ENCODE measurements at regions not wholly inside any gene's neighbourhood (a gene's known extent, or its start where the extent isn't known, plus 50 kb on each side); places are given as distances from the start of the nearest gene placed in this dataset.

GRCh38 chr18:40532046-40532445 is 1423.0 kb upstream of the PIK3C3 start:
- no peak for TF ChIP-seq CTCF (IDR thresholded peaks at IDR 0.05; ENCODE audit: insufficient read depth, low read length, poor library complexity, severe bottlenecking)
- H3K36me3 ChIP-seq (ENCODE audit: control insufficient read depth, insufficient read depth, low read length) = no peaks in the 10 kb centered on the region
- no peak for DNase-seq (ENCODE audit: extremely low read depth, insufficient read length)
- H3K27me3 ChIP-seq (replicated peaks; ENCODE audit: control insufficient read depth, insufficient read depth, low read length) = no peaks in the 10 kb centered on the region
- H3K4me3 ChIP-seq (replicated peaks; ENCODE audit: low read depth, low read length) = no peak overlapping the region

- H3K27me3 ChIP-seq (replicated peaks; ENCODE audit: control insufficient read depth, insufficient read depth, low read length) = no peaks in the 10 kb centered on the region
- H3K36me3 ChIP-seq (ENCODE audit: control insufficient read depth, insufficient read depth, low read length) = no peaks in the 10 kb centered on the region
- no peak for DNase-seq (ENCODE audit: extremely low read depth, insufficient read length)
- no peak for TF ChIP-seq CTCF (IDR thresholded peaks at IDR 0.05; ENCODE audit: insufficient read depth, low read length, poor library complexity, severe bottlenecking)
- H3K4me3 ChIP-seq (replicated peaks; ENCODE audit: low read depth, low read length) = no peak overlapping the region
Measured at GRCh38 chr18:40531051-40531450, 1424.0 kb upstream of the PIK3C3 start.

GRCh38 chr18:40529478-40529877 is 1425.6 kb upstream of the PIK3C3 start:
- no peaks in the 10 kb centered on the region for H3K36me3 ChIP-seq (ENCODE audit: control insufficient read depth, insufficient read depth, low read length)
- TF ChIP-seq CTCF (IDR thresholded peaks at IDR 0.05; ENCODE audit: insufficient read depth, low read length, poor library complexity, severe bottlenecking) = no peak
- H3K4me3 ChIP-seq (replicated peaks; ENCODE audit: low read depth, low read length) = no peak overlapping the region
- no peaks in the 10 kb centered on the region for H3K27me3 ChIP-seq (replicated peaks; ENCODE audit: control insufficient read depth, insufficient read depth, low read length)
- DNase-seq (ENCODE audit: extremely low read depth, insufficient read length) = no peak

- no peak for TF ChIP-seq CTCF (IDR thresholded peaks at IDR 0.05; ENCODE audit: insufficient read depth, low read length, poor library complexity, severe bottlenecking)
- no peak for DNase-seq (ENCODE audit: extremely low read depth, insufficient read length)
- Histone ChIP-seq H3K27me3 (replicated peaks; ENCODE audit: control insufficient read depth, insufficient read depth, low read length) (no peaks in the 10 kb centered on the region), H3K36me3 (ENCODE audit: control insufficient read depth, insufficient read depth, low read length) (no peaks in the 10 kb centered on the region), H3K4me3 (replicated peaks; ENCODE audit: low read depth, low read length) (no peak overlapping the region)
Measured at GRCh38 chr18:40524881-40525280, 1430.2 kb upstream of the PIK3C3 start.

GRCh38 chr18:40523287-40523686 is 1431.7 kb upstream of the PIK3C3 start:
- TF ChIP-seq CTCF (IDR thresholded peaks at IDR 0.05; ENCODE audit: insufficient read depth, low read length, poor library complexity, severe bottlenecking) = no peak
- Histone ChIP-seq H3K4me3 (replicated peaks; ENCODE audit: low read depth, low read length) (no peak overlapping the region), H3K36me3 (ENCODE audit: control insufficient read depth, insufficient read depth, low read length) (no peaks in the 10 kb centered on the region), H3K27me3 (replicated peaks; ENCODE audit: control insufficient read depth, insufficient read depth, low read length) (no peaks in the 10 kb centered on the region)
- DNase-seq (ENCODE audit: extremely low read depth, insufficient read length) = no peak

- Histone ChIP-seq H3K4me3 (replicated peaks; ENCODE audit: low read depth, low read length) (no peak overlapping the region), H3K27me3 (replicated peaks; ENCODE audit: control insufficient read depth, insufficient read depth, low read length) (no peaks in the 10 kb centered on the region), H3K36me3 (ENCODE audit: control insufficient read depth, insufficient read depth, low read length) (no peaks in the 10 kb centered on the region)
- TF ChIP-seq CTCF (IDR thresholded peaks at IDR 0.05; ENCODE audit: insufficient read depth, low read length, poor library complexity, severe bottlenecking) = no peak
- no peak for DNase-seq (ENCODE audit: extremely low read depth, insufficient read length)
Measured at GRCh38 chr18:40501026-40501425, 1454.0 kb upstream of the PIK3C3 start.

Data from GM06990 (cell line).